Activated CD4-positive, alpha-beta T cell treated with anti-CD3 and anti-CD28 coated beads, Interleukin-2, Interleukin-6, amounts not matched to agents 100 ng/mL and 50 ng/mL, durations not matched to agents 16 hours and 8 hours (primary cell): ENCODE measurements at regions not wholly inside any gene's neighbourhood (a gene's known extent, or its start where the extent isn't known, plus 50 kb on each side); places are given as distances from the start of the nearest gene placed in this dataset.

Experiments used
- DNase-seq: peaks from one replicate; pipeline ENCODE4 v3.0.0-alpha.2; 2020

DNA sequence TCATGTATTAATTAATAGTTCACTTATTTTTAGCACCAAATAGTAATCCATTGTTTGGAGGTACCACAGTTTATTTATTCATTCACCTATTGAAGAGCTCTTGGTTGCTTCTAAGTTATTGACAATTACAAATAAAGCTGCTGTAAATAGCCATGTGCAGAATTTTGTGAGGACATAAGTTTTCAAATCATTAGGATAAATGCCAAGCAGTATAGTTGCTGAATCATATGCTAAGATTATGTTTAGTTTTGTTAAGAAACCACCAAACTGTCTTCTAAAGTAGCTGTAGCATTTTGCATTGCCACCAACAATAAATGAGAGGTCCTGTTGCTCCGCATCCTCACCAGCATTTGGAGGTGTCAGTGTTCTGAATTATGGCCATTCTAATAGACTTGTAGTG is 2126.8 kb downstream of the PCDH9 start:
- no peak for DNase-seq

DNA sequence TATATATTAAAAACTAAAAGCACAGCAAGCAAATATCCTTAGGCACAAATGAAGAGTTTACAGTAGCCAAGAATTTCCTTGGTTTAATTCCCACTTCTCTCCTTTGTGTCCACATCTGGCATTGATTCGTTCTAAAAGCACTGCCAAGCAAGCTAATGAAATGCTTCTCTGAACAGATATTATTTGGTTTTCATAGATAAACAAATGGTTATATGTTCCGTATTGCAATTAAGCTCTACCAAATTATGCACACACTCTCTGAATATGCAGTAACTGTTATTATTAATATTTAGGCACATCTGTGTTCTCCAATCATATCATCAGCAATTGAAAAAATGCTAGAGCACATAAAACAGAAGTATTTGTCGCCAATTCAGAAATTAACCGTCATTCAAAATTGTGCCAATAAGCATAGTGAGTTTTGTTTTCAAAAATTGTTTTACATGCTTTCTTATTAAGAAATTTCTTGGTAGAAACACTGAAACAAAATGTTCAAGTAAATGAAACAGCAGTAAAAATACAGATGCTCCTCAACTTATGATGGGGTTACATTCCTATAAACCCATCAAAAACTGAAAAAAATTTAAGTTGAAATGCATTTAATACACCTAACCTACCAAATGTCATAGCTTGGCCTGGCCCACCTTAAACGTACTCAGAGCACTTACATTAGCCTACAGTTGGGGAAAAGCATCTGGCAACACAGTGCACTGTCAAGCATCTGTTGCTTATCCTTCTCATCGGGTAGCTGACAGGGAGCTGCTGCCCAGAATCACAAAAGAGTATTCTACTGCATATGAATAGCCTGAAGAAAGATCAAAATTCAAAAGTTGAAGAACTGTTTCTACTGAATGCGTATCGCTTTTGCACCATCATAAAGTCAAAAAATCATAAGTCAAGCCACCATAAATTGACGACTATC is 2134.7 kb downstream of the PCDH9 start:
- no peak for DNase-seq

DNA sequence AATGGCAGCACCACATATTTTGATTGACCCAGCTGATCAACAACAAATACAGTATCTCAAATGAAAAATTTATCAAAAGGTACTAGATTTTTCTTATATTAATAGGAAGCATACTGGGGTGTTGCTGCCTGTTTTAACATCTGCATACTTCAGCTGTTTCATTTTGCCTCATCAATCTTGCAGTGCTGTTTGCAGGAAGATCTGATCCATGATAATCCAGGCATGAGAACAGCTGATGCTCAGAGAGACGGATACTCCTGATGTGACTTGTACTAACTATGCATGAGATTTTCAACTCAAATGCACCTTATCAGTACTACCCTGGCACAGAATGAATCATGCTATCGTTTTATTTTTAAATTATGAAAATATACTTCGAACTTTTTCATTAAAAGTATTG is 2136.8 kb downstream of the PCDH9 start:
- DNase-seq, result no peak

DNA sequence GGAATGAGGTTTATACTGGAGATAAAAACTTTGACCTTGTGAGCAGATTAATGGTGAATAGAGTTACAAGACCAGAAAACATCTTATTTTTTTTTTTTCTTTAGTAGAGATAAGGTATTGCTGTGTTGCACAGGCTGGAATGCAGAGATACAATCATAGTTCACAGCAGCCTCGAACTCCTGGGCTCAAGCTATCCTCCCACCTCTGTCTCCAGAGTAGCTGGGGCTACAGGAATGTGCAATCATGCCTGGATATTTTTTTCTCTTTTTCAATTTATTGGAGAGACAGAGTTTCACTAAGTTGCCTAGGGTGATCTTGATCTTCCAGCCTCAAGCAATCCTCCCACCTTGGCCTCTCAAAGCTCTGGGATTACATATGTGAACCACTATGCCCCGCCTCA is 2139.1 kb downstream of the PCDH9 start:
- no peak for DNase-seq

DNA sequence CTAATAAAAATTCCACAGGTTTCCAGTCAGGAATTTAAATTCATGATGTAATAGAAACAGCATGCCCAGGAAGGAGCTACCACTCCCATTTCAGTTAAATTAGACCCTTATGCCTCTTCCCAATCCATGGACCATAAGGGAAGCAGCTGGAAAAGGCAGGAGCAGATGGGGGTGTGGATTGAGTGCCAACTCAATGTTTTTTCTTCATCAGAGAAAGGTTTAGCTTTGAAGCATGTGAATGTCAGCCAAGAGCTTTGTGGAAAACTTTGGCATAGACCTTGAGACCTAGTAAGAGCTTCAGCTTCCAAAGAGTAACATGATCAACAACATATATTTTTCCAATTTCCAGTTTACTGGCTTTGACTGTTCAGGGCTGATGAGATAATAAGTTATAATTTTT is 2139.9 kb downstream of the PCDH9 start:
- DNase-seq, result no peak

DNA sequence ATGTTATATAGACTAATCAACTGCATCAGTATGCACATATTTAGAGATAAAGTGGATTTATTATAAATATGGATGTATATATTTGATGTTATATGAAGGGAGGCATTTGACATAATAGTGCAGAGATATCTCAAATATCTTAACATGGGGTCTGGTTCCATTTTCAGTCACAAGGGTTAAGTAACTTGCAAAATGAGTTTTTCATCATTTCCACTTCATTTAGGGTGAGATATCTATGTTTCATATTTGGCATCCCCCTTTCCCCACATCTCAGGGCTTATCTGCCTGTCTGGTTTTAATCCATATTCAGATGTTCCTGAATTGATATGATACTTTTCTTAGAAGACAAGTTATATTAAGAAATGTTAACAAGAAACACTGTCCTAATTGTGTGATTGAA is 2141.2 kb downstream of the PCDH9 start:
- no peak for DNase-seq

DNA sequence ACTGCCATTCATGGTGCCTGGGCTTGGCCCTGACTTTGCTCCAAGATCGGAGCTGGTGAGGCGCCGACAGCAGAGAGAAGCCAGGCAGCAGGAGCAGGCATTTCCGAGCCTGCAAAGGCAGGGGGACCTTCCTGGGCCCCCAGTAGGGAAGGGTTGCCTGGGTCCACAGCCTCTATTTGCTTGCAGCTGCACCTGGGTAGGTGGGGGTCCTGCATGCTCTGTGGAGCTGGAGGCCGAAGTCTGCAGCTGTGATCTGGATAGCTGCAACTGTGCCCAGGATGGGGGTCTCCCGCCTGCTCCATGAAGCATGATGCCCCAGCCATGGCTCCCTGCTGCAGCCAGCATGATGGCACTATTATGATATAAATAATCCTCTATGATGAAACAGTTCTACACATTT is 2144.2 kb downstream of the PCDH9 start:
- DNase-seq, result no peak

DNA sequence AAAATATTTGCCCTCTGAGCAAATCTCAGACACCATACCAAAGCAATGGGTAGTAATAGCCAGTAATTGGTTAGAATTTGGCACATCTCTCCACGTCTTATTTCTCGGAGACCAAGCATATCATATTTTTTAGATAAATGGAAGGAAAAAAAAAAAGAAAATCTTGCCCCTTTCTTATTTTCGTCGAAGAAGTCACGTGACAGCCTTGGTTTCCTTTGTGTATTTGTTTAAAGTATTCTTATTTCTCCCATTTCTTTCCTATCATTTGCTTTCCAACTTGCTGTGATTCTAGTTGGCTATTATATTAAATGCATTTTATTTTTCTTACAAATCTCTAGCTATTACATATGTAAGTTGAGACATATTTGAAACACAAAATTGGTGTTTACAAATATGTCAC is 2155.9 kb downstream of the PCDH9 start:
- no peak for DNase-seq

DNA sequence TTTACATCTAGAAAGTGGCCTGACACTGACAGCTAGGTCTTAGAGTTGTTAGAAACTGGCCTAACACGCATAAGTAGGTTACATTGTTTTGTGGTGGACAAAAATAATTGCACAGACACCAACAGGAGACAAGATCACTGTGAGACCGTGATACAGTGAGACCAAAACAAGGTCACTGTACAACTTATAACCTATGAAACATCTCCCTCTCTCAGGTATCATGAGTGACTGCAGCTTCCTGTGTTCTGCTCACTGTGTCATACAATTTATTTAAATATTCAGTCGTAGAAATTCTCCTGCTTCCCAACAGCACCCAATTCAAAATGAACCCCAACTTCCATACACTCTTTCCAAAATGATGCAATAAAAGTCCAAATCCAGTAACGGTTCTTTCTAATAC is 2165.2 kb downstream of the PCDH9 start:
- no peak for DNase-seq

DNA sequence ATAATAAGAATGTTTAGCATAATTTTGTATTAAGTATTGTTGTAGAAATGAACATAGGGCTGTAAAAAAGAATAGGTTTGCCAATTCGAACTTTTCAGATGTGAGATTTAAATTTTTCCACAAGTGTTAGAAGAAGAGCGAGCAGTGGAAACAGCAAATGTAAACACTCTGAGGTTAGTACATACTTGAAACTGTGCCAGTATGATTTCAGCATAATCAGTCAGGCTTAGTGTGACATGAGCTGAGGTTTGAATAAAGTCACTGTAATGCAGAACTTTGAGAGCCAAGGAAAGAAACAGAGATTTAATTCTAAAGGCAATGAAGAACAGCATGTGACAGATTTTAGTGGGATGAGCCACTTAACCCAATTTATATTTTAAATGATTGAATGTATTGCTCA is 2166.4 kb downstream of the PCDH9 start:
- no peak for DNase-seq

DNA sequence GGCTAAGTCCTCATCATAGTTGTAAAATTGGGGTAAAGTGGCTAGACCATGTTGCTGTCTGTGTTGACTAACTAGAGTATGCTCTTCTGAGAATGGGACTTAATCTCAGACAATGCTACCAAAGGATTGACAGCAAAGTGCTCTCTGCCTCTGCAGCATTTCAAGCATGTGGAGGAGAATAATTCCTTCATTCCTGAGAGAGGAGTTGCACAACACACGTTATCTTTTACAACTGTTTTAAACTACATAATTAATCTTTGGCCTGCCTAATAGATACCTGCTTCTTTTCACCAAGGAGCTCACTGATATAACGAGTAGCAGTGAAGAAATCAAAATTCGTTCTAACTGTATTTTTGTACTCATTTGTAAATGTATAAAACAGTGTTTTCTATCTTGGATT is 2172.2 kb downstream of the PCDH9 start:
- DNase-seq, result no peak

DNA sequence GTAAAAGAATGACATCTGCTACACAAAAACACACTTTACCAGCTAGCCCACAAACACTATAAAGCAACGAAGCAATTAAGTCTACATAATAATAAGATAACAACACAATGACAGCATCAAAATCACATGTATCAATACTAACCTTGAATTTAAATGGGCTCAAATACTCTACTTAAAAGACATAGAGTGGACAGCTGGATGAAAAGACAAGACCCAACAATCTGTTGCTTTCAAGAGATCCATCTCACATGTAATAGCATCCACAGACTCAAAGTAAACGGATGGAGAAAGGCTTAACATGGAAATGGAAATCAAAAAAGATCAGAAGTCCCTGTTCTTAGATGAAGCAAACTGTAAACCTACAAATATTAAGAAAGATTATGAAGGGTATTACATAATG is 2175.9 kb downstream of the PCDH9 start:
- no peak for DNase-seq

DNA sequence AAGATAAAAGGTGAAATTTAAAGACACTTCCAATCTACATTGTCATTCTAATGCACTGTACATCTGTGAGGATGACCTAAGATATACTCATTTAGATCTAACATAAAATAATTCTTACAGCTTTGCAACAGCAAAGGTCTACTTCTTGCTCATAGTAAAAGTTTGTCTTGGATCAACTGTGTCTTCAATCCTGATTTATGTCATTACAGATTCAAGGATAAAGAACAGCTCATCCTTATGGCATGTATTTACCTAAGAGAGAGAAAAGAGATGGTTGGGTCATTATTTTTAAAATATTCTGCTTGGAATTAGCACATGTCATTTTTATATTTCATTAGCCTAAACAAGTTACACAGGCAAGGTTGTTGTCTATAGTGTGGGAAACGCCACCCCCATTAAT is 2193.1 kb downstream of the PCDH9 start:
- DNase-seq, result no peak

DNA sequence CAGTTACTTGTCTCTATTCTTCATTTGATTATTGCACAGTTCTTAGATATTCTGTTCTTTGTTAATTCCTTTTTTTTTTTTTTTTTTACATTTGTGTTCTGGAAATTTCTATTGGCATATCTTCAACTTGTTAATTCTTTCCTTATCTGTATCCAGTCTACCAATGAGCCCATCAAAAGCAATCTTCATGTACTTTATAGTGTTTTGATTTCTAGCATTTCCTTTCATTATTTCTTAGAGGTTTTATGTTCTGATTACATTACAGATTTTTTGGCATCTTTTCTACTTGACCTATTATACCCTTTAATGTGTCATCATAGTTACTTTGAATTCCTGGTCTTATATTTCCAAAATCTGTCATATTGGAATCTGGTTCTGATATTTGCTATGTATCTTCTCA is 2194.8 kb downstream of the PCDH9 start:
- no peak for DNase-seq

DNA sequence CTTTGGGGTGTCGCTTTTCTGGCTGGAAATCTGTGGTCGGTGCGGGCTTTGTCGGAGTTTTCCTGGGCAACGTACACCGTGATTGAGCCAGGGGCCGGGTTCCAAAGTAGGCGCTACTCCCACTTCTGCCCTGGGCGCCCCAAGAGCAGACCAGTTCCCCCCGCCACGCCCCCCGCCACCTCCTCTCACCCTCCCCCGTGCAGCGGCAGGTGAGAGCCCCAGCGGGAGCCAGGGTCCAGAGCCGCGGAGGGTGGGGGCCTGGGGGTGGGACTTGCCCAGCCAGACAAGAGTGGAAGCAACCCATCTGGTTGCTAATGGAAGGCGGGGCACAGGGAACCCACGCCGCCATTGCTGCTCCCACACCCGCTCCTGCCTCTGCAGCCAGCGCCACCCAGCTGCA is 2195.9 kb downstream of the PCDH9 start:
- DNase-seq, result no peak

DNA sequence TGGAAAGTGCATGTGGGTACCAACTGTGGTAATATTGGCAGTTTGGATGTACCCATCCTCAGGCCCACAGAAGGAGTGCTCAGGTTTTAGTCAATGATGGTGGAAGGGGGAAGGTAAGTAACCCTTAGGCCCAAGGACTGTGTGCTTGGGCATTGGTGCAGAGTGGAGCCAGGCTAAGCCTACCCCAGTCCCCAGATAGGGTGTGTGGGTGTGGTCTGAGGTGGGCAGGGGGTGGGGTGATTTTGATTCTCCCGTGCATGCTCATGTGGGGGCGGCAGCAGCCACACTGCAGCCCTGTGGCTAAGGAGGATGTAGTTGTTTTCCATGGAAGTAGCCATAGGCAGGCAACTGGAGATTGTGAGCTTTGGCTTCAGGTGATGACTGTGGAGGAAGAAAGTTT is 2197.3 kb downstream of the PCDH9 start:
- DNase-seq, result no peak

DNA sequence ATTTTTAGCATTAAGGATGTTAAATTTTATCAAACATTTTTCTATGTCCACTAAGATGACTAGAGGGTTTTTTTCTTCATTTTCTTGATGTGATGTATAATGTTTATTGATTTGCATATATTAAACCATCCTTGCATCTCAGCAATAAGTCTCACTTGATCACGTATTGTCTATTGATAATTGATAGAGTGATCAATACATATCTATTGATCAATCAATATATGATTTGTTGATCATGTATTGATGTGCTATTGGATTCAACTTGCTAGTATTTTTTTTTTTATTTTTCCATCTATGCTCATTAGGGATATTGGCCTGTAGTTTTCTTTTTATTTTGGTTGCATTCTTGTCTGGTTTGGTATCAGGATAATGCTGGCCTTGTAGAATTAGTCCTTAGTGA is 2202.0 kb downstream of the PCDH9 start:
- DNase-seq, result no peak

DNA sequence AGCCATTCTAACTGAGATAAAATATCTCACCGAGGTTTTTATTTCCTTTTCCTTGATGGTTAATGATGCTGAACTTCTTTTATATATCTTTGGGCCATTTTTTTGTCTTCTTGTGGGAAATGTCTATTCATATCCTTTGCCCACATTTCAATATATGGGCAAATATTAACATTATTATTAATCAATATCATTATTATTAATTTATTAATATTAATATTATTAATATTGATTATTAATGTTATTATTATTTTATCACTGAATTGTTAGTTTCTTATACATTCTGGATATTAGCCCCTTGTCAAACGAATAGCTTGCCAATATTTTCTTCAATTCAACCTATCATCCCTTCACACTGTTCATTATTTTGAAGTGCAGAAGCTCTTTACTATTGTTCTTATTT is 2203.6 kb downstream of the PCDH9 start:
- no peak for DNase-seq

DNA sequence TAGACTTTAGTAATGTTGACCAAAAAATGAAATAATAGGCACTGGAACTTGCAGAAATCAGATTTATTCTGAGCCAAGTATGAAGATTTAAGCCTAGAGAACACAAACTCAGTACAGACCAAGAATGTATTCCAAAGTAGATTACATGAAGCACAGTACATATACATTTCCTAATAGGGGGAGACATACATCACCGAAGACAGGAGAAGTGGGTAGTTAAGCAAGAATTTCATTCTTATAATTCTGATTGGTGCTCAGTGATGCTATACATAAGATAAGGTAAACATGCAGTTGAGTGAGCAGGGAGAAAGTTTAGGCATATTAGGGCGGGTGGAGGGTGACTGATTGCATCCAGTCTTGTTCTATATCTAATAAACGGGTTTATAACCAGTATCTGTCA is 2218.8 kb downstream of the PCDH9 start:
- DNase-seq, result no peak

DNA sequence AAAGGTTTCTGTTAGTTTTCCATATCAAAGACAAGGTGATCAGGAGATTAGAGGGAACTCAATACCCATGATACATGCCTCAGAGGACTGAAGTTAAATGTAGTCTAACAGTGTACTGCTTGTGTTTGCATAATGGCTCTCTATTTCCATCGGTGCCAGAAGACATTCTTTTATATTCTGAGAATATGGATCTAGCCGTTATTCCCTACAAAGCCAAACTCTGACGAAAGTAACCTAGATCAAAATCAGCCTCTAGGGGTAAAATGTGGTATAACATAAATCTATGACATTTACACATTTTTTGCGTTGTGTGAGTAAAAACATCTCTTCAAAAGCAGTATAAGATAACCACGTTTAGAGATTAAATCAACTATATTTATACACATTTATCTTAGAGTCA is 2232.7 kb downstream of the PCDH9 start:
- no peak for DNase-seq

DNA sequence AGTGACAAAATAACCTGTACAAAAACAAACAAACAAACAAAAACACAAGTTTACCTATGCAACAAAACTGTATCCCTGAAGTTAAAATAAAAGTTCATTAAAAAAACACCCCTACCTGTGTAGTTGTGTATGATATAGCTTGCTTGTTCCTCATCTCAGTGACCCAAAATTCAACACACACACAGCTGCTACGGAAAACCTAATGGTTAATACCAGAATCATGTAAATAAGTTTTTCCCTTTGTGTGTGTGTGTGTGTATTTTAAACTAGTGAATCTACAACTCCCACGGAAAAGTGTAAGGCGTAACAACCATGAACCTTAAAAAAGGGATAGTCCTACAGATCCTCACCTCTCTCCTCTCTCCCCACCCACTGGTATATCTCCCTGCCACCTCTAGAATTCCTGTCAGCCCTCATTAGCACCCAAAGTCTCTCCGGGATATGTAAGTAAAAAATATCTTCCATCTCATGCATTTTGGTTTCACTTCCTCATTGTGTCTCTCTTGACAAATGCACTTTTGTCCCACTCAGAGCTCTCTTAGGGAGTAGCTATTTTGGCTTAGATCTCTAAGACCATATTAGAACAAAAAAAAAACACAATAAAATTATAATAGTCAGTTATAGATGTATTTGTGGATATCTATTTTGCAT is 2236.5 kb downstream of the PCDH9 start:
- DNase-seq, result no peak

DNA sequence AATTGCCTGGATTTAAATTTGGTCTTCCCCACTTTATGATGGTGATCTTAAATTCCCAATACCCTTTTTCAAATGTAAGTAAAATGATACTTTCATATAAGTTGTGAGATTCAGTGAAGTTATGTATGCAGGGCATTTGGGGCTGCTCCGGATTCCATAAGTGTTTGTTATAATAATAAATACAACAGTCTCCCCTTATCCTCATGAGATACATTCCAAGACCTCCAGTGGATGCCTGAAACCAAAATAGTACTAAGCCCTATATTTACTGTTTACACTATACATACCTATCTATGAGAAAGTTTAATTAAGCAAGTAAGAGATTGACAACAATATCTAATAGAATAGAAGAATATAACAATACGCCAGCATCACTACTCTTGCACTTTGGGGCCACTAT is 2237.8 kb downstream of the PCDH9 start:
- DNase-seq, result no peak

DNA sequence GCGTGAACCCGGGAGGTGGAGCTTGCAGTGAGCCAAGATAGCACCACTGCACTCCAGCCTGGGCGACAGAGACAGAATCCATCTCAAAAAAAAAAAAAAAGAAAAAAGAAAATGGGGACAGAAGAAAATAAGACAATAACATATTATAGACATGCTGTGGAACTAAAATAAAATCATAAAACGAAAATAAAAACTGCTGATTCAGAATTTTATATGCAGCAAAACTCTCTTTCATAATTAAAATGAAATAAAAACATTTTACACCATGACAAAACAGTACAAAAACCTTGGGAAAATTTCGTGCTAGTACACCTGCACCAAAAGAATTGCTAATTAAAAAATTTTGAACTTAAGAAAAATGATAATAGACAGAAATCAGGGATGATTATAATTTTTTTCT is 2245.1 kb downstream of the PCDH9 start:
- DNase-seq, result no peak

DNA sequence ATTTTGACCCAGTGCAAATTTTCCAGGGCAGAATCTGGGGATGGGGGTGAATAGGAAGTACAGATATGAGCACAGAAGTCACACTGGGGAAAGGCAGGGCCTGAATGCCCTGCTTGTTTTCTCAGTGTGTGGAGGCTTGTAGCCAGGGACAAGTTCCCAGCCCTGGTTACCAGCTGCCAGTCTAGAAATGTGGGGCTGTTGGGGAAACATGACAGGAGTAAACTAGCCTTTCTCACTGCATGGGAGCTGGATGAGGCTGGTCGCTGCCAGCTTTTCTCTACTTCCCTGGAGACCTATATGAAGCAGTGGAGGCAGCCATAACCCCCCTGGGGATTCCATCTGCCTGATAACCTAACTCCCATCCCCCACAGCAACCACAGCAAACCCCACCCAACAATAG is 2267.7 kb downstream of the PCDH9 start:
- no peak for DNase-seq

DNA sequence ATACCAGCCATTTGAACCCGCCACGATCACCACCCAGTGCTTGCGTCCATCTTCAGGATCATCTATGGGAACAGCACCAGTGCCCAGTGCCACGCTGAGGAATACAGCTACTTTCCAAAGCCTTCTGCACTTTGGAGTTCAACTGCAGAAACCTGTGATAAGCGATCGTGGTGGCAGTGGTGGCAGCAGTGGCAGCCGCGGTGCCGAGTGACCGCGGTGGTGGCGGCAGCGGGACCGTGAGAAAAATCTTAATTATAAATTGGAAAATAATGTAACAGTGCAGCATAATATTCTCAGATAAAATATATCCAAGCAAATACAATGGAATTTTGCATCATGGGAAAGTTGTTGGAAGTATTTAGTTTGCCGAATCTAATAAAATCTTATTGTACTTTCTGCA is 2270.9 kb downstream of the PCDH9 start:
- DNase-seq, result no peak
